GF-D8 (cell line): ENCODE measurements at regions not wholly inside any gene's neighbourhood (a gene's known extent, or its start where the extent isn't known, plus 50 kb on each side); places are given as distances from the start of the nearest gene placed in this dataset.
"Not testable (repeated sequence)": the region's sequence is repeated elsewhere in the genome, so short reads cannot be mapped to it uniquely, and the experiment has no call there.

Experiments
- DNase-seq: peaks from one replicate; lab custom pipeline; 2025; lab: John Stamatoyannopoulos, UW

DNA sequence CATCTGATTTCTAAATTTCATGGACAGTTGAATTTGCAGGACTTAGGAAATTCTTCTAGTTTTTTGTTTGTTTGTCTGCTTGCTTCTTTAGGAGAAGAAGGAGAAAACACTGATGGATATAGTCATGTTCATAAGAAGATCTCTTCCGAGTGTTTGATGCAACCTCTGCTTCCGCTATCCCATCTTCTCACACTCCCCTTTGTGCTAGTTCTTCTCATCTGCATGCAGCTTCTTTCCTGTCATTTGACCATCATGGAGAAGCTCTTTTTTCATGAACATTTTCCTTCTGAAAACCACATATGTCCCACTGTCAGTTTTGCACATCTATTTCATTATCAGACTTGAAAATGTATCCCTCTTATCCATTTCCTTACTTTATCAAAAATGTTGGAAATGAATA, 346.9 kb upstream of the PRKCQ start:
- peak; percentile 75 for DNase-seq

DNA sequence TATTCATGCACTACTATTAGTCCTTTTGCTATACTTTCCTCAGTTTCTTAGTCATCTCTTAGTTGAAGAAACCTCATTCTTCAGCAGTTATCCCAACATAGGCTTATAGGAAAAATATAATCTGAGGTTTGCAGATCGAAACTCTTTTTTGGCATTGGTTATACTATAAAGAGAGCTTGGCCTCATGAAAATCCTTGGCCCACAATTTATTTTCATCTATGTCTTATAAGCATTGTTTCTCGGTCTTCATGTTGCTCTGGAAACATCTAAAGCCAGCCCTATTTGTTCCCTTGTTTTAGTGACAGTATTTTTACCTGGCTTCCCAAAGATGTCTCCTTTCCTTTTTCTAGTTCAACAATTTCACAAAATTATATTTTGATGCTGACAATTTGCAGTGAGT, 345.1 kb upstream of the PRKCQ start:
- no peak for DNase-seq

DNA sequence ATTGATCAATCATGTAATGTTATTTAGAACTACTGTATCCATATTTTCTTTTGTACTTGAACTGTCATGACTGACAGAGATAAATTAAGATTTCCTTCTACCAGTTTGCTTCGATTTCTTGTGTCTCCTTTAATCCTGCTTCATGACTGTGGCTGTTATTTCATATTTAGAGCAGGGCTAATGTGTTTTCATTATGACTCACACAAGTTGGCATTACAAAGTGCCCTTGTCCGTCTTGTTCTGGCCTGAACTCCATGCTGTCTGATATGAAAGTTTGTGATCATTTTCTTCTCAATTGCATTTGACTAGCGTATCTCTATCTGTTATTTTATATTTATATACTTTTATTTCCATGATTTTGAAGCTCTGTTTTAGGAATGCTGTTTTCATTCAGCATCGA, 344.1 kb upstream of the PRKCQ start:
- DNase-seq = no peak

DNA sequence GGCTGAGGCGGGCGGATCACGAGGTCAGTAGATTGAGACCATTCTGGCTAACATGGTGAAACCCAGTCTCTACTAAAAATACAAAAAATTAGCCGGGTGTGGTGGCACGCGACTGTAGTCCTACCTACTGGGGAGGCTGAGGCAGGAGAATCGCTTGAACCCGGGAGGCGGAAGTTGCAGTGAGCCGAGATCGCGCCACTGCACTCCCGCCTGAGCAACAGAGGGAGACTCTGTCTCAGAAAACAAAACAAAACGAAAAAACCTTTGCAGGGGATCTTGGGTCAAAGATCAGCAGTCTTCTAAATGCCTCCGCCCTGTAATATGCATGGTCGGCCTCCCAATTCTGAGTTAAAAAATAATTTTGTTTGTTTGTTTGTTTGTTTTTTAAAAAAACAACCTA, 340.9 kb upstream of the PRKCQ start:
- not testable (repeated sequence) for DNase-seq

DNA sequence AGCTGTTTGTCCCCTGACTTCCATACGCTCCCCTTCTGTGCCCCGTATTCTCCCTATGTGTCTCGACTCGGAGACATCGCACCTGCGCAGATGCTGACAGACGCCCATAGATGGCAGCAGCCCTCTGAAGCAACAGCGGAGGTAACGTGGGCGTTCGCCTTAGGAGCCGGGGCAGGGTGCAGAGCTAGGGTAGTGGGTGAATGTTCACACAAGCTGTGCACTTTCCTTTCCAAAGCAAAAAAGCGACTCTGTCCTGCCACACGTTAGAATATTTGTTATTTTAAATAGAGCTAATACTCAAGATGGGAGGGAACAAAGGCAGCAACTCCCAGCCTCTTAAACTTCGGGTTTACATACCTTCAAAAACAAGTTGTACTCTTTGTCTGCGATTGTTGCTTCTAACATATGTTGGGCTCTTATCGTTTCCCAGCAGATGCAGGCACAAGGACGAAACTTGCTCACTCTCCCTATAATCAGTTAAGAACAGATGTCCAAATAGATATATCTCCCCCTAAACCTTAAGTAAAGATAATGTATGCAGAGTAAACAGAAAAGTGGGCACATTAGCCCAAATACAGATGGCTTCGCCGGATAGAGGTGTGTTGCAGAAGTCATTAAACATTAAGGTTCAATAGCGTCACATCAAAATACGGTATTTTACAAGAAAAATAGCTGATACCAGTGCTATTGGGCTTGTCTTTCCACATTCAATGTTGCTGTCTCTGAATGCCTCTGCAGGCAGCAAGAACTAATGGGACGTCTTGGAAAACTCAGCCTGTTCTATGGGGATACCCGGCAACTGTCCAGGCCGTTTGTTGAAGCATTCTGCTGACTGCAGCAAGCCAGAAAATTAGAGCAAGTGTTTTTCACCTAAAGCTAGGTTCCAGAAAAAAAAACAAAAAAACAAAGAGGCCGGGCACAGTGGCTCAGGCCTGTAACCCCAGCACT, 340.3 kb upstream of the PRKCQ start:
- DNase-seq = peak; percentile 61

DNA sequence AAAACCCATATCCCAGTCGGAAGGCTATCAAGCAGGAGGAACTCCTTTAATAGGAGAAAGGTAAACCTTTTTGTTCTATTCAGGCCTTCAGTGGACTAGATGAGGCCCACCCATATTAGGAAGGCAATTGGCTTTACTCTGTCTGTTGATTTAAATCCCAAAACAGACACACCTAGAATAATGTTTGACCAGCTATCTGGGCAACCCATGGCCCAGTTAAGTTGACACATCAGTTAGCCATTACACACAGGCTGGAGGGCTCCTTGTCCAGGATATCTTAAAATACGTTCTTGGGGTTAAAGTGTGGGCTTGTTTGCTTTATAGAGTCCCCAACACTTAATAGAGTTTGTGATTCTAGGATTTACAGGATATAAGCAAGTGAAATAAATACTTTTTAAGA, 339.0 kb upstream of the PRKCQ start:
- no peak for DNase-seq

DNA sequence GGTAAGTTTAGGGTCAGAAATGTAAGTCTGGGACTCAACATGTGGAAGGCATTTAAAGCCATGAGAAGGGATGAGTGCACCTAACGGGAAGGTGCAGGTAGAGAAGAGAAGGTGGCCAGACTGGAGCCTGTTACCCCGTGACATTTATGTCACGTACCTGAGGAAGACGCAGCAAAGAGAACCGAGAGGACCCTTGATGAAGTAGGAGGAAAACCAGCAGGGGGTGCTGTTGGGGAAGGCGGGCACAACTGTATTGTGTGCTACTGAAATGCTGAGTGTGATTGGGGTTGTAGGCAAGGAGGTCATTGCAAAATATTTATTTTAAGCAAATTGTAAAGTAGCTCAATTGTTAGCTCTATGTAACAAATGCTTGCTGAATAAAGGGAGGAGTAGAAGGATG, 338.2 kb upstream of the PRKCQ start:
- DNase-seq = no peak

DNA sequence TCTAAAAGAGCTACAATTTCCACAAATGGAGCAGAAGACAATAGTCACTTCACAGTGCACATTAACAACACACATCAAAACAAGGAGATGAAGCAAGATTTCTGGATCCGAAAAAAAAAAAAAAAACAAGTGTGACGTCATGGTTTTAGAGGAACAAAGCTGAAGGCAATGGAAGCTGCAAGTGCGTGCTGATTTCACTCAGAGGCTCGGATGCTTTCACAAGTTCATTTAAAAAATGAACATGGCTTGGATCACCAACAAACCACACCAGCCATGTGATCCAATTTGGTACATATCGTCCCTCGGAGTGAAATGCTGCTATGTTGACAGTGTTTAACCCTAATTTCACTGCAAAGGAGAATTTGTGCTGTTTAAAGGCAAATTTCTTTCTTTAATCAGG, 337.0 kb upstream of the PRKCQ start:
- no peak for DNase-seq

DNA sequence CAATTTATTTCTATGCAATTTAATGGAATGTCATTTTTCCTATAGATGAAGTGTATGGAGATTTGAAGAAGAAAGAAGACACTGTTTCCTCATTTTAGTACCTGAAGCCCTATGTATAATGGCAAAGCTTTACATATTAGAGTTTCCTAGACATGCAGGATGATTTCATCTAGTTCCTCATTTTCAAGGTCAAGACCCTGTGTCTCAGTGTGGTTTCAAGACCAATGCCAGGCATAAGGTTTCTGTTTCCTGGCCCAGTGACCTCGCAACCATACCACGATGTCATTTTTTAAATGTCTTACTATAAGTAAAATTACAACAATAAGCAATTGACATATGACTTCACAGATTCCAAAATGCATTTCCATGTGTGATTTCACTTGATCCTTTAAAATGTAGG, 336.5 kb upstream of the PRKCQ start:
- peak; percentile 75 for DNase-seq

DNA sequence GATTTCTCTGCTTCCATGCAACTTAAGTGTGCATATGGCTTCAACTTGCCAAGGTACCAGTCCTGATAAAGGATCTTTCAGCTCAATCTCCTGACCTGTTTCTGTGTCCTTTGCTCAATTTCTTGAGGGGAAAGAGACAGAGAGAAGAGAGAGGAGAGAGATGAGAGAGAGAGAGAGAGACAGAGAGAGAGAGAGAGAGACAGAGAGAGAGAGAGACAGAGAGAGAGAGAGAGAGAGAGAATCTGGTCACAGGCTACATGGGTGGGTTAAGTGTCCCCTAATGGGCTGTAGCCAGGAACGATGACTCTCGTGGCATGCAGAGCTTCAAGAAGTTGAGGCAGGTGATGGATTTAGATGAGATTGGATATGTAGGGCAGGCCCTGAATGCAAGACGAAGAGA, 335.2 kb upstream of the PRKCQ start:
- DNase-seq = no peak

DNA sequence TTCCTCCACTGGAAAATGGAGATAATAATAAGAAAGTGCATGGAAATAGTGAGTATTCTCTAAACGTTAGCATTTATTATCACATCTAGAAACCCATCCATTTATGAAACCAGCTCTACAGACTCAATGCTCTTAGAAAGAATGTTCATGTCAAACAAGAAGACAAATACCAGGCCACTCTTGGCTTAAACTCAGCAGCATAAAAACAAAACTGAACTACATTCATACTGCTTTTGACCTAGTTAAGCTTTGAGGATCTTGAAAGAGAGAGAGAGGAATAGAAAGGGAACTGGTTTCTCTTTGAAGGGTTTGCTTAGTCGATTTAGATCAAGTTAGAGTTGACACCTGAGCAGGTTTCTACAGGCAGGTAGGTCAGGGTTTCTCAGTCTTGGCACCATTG, 332.9 kb upstream of the PRKCQ start:
- no peak for DNase-seq

DNA sequence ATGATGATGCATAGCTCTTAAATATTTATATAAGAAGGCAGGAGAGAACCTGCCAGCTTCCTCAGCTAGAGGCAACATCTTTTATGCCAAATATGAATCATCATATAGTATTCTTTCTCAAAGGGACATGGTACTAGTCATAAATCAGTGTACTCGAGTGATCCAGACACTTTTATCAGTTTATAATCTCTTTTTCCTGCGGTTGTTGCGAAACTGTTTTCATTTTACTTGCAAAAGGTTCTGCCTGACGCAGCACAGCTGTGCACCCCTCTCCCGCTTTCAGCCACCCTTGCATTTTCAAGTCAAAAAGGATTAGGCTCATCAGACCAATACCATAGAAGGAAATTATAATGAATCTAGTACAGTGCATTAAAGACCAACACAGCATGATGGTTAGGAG, 332.3 kb upstream of the PRKCQ start:
- DNase-seq = no peak

DNA sequence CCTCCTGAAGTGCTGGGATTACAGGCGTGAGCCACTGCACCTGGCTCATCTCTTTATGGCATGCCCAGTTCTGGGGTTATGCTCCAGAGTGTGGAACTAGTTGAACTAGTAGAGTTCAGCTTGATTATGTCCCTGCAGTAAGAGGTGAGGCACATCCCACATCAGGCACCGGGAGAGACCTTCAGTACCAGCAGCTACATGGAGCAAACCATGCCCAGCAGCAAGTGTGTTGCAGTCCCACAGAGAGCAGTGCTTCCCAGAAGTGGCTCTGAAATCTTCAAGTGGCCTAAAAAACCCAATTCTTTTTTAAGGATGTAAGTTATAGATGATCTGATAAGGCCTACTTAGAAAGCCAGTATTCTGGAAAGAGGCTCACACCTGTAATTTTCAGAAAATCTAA, 331.9 kb upstream of the PRKCQ start:
- no peak for DNase-seq

DNA sequence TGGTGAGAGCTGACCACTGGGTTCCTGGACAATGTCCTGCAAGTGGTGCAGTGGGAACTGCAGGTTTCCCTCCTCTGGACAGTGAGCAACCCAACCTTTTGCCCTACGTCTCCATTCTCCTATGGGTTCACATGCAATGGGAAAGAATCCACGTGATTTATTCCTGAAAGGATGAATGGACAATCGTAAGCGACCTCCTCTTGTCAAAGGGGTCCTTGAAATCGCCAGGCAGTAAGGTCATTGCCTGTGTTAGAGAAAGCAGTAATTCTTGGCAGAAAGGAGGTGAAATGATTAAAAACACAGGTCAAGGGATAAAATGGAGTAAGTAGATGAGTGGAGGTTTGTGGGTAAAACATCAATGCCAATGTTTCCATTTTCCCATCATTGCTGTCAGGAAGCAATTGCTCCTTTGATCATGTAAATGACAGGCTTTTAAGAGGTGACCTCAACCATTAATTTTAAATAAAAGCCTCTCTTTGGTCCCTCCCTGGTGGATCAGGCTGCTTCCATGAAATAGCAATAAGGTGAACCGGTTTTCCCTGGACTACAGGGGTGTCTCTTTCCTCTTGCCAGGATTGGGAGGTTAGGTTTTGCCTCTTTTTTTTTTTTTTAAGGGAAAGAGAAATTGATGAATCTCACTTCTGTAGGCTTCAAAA, 330.0 kb upstream of the PRKCQ start:
- no peak for DNase-seq

DNA sequence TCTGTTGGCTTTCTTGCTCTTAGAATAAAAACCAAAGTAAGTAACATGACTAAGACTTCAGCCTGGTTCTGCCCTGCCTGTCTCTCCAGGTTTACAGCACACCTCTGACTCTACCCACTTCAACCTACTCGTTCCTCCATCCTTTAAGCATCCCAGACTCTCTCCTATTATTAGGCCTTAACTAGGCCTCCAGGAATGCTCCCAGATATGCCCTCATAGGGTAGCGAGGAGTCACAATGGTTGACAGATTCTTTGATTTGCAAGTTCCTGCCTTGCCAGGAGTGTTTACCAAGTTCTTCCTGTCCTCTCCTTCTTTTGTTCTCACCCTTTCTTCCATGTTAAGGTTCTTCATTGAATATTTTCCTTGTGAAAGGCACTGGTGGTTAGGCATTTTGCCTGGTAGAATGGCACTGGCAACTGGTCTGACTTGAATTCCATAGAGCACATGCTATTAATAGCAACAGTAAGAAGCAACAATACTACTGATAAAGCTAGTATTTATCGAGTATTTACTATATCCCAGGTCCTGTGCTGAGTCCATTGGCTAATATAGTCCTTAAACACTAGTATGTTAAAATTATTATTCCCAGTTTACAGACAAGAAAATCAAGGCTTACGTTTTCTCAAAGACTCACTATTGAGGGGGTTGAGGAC, 327.9 kb upstream of the PRKCQ start:
- no peak for DNase-seq

DNA sequence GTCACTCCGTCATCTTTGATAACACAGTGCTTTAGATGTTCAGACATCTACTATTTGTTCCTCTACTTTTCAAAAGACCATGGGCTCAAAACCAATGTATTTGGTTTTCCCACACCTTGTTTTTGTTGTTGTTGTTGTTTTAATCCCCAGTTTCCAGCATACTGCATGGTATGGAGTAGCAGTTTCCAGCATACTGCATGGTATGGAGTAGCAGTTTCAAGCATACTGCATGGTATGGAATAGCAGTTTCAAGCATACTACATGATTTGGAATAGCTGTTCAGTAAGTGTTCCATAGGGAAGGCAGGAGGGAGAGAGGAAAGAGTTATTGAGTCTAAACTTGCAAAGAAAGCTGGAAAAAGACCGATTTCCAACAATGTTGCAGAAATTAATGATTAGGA, 314.3 kb upstream of the PRKCQ start:
- no peak for DNase-seq

DNA sequence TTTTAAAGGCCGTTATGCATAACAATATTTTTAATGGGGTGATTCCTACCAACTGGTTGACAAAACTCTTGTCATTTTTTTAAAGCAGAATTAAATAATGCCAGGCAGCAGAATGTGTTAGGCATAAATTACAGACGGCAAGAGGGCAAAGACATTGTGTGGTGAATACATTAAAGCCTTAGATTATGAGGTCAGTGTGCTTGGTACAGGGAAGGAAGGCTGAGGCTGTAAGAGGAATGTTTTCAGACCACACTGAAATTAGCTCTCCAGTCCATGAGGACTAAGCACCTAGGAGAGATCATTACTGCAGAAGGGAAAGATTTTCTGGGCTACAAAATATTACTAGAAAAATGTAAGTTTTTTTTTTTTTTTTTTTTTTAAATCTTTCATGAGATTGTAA, 312.8 kb upstream of the PRKCQ start:
- no peak for DNase-seq

DNA sequence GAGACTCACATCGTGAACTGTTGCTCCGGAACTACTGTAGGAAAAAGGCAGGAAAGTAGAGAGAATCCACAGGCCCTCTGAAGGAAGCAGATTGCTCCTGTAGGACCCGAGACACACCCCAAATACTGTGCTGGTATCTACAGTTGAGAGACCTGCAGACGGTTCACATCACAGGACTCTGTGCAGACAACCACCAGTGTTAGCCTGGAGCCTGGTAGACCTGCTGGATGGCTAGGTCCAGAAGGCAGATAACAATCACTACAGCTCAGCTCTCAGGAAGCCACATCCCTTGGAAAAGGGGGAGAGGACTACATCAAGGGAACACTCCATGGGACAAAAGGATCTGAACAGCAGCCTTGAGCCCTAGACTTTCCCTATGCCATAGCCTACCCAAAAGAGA, 311.8 kb upstream of the PRKCQ start:
- DNase-seq = no peak

DNA sequence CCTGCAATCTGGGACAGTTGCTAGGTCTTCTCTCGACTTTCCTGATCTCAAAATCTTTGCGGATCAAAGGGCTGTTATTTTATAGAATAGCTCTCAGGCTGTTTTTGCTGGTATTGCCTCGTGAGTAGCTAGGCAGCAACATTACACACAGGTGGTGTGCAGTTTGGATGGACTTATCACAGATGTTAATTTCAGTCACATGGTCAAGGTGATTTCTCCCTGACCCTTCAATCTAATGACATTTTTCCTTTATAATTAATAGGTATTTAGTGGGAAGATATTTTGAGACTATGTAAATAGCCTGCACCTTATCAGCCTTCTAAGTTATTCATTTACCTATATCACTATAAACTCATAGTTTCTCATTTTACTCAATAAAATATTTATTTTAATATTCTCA, 309.6 kb upstream of the PRKCQ start:
- DNase-seq = no peak

DNA sequence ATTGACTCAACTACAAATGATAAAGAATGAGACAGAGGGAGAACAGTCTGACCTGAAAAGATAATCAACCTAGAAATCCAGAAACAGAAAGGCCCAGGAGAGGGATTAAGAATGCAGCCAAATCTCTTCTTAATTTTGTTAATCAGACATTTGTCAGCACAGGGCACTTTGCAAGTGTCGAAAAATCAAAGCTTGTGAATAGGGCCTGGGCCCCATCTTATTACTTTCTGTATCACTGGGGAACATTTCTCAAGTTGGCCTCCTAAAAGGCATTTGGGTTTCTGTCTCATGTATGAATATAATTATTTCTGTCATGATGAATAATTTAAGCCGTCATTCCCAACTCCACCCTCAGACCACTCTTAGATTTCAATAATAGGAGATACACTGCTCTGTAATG, 308.4 kb upstream of the PRKCQ start:
- DNase-seq = no peak

DNA sequence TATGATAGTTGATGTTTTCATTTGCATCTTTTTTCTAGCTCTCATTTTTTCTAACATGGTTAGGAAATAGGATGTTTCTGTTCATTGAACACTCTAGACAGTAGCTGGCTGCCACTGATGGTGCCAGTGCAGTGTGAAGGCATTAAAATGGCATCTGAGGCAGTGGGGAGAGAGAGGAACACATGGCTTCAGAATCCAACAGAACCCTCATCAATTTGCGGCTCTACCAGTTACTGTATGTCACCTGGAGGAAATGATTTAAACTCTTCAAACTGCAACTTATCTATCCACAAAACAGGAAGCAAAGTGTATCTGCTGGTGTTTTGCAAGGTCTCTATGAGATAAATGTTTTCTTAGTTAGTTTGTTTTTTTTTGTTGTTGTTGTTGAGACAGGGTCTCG, 305.2 kb upstream of the PRKCQ start:
- DNase-seq = no peak

DNA sequence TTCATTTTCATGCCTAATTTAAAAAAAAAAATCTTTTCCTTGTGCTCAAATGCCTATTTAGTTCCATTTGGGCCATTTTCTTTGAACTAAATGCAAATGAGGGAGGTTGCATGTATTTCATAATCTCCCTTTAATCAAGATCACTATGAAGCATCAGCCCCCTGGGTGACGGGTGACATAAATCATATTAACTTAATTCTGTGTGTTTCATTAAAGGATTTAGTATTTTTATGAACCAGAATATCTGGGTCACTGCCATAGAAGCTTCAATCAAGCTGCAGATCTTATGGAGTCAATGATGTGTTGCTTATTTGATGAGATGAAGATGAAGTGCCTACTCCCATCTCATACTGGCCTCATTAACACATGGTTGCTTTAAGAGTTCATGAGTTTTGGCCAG, 301.9 kb upstream of the PRKCQ start:
- DNase-seq = no peak

DNA sequence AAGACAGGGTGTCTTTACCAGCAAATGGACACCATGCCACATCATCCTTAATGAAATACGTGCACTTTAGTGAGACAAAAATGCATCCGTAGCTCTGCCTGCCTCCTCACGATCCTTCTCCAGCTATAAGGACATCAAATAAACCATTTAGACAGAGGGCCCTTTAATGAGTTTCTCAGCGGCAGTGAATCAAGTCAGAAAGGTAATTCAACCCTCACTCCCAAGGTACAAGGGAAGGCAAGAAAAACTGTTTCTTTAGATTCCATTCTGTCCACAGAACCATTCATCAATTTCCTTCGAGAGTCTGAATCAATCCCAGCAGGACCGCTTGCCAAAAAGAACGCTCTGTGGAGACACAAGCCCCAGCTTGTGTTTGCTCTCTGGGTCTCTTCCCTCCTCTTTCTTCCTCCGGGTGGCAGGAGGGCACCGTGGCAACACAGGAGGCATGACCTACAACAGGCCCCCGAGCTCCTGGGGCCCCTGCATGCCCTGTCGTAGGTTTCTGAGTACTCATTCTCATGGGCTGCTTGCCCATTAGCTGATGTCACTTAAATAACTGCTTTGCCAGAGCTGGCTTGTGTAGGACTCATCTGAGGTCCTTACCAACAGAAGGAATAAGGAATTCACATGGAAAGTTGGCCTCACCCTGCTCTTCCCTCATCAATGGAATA, 297.8 kb upstream of the PRKCQ start:
- DNase-seq = no peak
